HT1080 (cell line): ENCODE measurements at regions not wholly inside any gene's neighbourhood (a gene's known extent, or its start where the extent isn't known, plus 50 kb on each side); places are given as distances from the start of the nearest gene placed in this dataset.

Source experiments
- DNase-seq: peaks from one replicate; pipeline ENCODE4 v3.0.0-alpha.2; 2015; ENCODE audit warnings: low read depth

DNA sequence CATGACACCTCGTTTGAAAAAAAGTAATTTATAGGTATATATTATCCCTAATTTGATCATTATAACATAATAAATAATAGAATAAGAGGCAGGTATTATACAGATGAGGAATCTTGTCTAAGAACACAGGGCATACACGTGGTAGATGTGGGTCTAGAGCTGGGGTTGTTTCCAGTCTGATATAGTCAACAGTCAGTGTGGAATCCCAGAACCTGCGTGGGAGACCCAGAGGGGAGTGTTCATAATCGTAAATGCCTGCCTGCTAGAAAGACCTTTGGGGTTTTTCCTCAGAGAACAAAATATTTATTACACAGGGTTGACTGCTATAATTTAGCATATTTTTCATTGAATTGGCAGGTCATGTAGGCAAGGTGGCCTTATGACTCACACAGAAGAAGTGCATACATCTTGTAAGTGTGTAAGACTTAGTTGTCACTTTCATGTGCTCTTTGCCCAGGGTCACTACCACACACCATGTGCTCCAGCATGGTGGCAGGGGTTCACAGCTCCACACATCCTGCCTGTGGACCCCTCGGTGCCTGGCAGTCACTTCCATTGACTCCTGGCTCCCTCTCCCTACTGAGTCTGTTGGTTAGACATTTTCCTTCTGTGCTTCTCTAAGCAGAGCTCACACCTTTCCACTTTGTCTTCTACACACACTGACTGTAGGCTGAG, 94.9 kb upstream of the IKZF1 start:
- no peak for DNase-seq

DNA sequence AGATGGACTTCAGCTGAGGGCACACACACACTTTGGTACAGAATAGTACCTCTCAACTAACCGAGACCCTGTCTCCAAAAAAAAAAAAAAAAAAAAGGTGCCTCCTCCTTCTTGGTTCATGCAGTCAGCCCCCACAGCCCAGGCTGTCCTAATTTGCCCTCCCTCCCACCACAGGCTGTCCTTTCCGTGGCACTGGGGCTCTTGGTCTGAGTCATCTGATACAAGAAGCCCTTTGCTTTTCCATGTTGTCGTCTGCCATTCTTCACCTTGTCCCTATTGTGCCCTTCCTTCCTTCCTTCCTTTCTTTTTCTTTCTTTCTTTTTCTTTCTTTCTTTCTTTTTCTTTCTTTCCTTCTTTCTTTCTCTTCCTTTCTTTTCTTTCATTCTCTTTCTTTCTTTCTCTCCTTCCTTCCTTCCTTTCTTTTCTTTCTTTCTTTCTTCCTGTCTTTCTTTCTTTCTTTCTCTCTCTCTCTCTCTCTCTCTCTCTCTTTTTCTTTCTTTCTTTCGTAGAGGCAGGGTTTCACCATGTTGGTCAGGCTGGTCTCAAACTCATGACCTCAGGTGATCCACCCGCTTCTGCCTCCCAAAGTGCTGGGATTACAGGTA, 96.0 kb upstream of the IKZF1 start:
- DNase-seq = no peak

DNA sequence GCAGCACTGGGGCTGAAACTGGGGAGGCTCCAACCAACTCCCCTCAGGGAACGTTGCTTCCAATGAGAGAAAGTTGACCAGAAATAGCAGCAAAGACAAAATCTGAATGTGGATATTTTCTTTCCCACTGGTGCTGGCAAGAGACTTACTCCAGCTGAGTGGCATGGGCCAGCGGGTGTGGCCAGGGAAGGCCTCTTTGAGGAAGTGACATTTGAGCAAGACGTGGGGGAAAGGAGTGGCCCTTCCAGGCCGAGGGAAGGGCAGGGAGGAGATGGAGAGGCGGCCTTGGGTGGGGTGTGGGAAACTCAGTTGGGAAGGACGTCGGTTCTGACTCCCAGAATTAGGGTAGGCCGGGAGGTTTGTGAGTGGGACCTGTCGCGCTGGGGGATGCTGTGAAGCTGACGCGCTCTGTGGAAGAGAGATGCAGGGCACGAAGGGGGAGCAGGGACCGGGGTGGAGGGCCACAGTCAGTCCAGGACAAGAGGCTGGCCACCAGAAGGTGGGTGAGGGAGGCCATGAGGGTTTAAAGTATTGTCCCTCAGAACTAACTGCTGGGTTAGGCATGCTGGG, 96.7 kb upstream of the IKZF1 start:
- no peak for DNase-seq

GRCh38 chr7:50207251-50207564, 97.3 kb upstream of the IKZF1 start:
- DNase-seq = no peak

- peak; percentile 16 for DNase-seq
Observed at GRCh38 chr7:50206453-50207250, 97.9 kb upstream of the IKZF1 start.

DNA sequence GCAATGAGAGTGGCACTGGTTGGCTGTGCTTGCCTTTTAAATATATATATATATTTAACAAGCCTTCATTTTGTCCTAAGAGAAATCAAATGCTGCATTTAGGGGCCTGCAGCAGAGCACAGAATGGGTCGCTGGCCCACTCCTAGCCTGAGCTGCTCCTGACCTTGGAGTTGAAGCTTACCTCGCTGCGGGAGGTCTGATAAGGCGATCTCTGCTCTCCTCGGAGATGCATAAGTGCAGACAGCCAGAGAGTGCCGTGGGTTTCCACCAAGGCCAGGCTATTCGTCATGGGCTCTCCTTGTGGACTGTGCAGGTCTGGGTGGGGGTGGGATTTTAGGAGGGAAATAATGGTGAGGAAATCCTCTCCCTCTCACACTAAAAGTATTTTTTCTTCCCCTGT, 99.5 kb upstream of the IKZF1 start:
- DNase-seq = no peak

GRCh38 chr7:50204581-50204980, 99.9 kb upstream of the IKZF1 start:
- no peak for DNase-seq

GRCh38 chr7:50203521-50203920, 101.0 kb upstream of the IKZF1 start:
- DNase-seq = no peak

GRCh38 chr7:50202052-50202555, 102.4 kb upstream of the IKZF1 start:
- DNase-seq = no peak

DNA sequence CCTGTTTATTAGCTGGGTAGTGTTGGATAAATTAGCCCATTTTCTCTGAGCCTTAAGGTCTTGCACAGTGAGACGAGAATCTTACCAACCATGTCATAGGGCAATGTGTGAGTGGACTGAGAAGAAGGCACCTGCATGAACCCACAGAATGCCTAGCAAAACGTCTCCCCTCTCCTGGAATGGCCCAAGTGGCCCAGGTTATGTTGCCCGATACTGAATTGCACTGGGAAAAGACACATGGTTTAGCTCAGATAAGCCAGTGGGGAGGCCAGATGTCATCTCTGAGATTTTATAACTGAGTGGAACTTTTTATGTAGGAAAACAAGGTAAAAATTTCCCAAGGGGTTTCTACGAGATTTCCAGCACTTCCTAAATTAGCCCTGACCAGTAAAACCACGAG, 104.7 kb upstream of the IKZF1 start:
- DNase-seq = no peak

DNA sequence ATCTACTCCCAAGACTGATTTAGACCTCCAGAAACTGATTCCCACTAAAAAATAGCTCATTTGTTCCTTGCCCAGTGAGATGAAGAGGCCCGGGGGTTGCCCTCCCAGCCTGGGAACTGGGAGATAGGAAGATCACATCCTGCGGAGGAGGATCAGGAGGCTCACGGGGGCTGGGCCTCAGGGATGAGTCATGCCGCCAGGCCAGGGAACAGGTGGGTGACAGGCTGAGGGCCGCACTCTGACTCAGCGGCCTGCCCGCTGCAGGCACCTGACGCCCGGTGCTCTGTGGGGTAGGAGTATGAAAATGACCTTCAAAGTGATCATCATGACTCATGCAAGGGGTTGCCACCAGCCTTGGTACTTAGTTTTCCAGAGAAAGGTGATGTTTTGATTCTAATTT, 104.5 kb upstream of the ZPBP start:
- DNase-seq = peak; percentile 82

GRCh38 chr7:50196719-50197118, 103.7 kb upstream of the ZPBP start:
- no peak for DNase-seq

GRCh38 chr7:50190776-50191175, 97.7 kb upstream of the ZPBP start:
- no peak for DNase-seq

GRCh38 chr7:50189371-50189770, 96.3 kb upstream of the ZPBP start:
- no peak for DNase-seq

DNA sequence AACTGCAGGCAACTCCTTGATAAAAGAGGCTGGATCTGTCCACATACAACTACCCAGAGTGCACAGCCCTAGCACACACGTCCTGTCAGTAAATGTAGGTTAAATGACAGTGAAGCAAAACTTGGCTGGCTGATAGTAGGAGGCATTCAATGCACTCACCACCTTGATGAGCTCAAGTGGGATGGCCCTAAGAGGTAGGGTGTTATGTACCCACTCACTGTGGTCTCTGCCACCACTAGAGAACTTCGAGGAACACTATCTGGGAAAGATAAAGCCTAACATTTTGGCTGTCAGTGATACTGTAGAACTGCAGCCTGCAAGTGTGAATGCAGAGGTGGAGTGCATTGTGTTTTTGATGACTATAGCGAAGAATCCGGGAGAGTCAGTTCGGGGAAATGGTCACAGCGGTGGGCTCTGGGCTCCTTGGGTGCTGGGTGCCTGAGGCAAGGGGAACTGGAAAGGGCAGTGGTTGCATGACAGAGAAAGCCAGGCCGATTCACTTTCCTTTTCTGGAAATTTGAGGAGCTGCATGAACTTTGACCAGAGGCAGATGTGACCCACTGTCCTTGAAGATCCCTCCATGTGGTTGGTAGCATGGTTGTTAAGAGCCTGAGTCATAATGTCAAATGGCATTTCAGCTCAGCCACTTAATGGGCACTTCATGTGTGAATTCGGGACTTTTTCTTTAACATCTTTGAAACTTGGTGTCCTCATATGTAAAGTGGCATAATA, 93.1 kb upstream of the ZPBP start:
- no peak for DNase-seq

- DNase-seq = no peak
Observed at GRCh38 chr7:50185208-50185607, 92.2 kb upstream of the ZPBP start.

DNA sequence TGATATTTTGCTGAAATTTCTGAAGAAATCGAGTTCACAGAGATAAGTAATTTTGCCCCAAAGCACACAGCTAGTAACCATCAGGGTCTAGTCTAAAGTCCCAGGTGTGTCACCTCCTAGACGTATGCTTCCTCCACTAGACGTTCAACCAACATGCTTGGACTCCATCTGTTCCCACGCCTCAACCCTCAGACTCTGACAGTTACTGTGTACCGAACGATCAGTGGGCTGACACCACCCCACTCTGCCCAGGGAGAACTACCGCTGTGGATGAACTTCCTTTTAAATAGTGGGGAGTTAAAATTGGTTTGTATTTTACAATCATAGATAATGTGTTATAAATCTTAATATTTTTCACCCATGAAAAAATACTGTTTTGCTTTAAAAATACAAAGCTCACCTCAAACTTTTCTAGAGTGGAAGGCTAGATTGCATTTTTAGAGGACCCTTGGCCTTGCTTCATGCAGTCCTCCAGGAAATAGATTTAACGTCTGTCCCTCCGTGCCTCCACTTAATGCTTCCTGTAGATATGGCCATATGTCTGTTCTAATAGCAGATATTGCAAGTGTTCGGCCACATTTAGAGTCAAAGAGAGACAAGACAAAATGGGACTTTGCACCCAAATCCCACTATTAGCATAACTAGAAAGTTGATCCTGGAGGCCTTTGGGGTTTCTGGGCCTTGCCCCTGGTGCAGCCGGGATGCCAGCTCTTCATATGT, 91.4 kb upstream of the ZPBP start:
- DNase-seq = no peak

DNA sequence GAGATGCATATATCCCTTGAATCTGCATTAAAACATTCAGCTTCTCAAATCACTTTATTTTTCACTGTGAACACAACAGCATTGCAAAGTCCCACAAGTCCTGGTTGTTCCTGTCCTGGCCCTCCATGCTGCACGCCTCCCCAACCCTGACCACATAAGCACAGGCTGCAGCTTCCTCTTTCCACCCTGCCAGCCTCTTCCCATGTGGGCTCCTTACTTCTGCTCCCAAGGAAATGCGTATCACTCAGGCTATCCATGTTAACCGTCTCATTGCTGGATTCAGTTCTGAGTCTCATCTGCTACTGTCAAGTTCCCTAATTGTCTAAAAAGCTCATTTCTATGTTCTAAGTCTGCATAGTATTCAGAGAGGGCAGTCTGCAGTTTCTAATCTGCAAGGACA, 89.7 kb upstream of the ZPBP start:
- DNase-seq = peak; percentile 28

- DNase-seq = no peak
Observed at GRCh38 chr7:50181081-50181480, 88.0 kb upstream of the ZPBP start.

- no peak for DNase-seq
Observed at GRCh38 chr7:50178166-50178565, 85.1 kb upstream of the ZPBP start.

DNA sequence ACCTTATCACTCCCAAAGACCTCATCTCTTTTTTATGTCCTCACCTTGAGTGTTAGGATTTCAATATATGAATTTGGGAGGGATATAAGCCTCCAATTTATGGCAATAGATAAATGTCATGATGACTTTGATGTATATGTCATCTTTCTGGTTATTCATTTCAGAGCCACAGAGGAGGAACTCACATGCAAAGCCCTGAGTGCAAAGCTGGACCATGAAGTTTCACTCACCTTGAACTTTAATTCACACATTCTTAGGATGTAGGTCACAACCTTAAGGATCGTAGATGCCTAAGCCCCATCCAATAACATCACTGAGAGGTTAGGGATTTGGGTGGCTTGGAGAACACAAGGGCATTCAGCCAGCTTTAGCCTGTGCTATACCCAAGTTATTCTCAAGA, 81.9 kb upstream of the ZPBP start:
- DNase-seq = no peak
